Stimulated activated CD4-positive, alpha-beta T cell treated with anti-CD3 and anti-CD28 coated beads, Interleukin-1b, Interleukin-23, amount 100 ng/mL, for 1 hour (primary cell): ENCODE measurements at regions not wholly inside any gene's neighbourhood (a gene's known extent, or its start where the extent isn't known, plus 50 kb on each side); places are given as distances from the start of the nearest gene placed in this dataset.

Source experiments
- DNase-seq, 2 donors: peaks; one replicate each; pipeline ENCODE4 v3.0.0-alpha.2; 2020; ENCODE audit warnings: low read depth in 2 of 2

GRCh38 chr9:36728651-36729520 lies 156.2 kb downstream of the MELK start:
- DNase-seq = peak; percentile 16 to 48

- DNase-seq = no peak
These were observed 157.2 kb downstream of the MELK start for GRCh38 chr9:36729906-36730305.

GRCh38 chr9:36730414-36730813 lies 157.7 kb downstream of the MELK start:
- DNase-seq = no peak

GRCh38 chr9:36731068-36731956 lies 158.6 kb downstream of the MELK start:
- DNase-seq = no peak

- DNase-seq = no peak
These were observed 162.0 kb downstream of the MELK start for GRCh38 chr9:36734737-36735136.

DNA sequence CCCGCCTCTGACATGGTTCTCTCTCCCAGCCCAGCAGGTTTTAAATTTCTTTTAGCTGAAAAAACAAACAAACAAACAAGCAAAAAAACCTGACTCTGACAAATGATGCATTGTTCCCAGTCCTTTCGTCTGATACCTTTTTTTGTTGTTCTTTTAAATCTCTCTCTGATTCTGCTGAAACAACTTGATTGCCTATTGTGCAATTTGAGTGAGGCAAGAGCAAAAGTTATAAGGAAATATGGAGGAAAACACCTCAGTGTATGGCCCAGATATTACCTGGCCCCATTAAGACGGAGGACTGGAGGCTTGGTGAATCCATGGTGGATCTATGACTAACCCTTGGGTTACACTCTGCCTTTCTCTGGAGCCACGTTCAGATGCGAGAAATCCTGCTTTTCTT lies 164.0 kb downstream of the MELK start:
- DNase-seq = no peak

GRCh38 chr9:36738318-36738976 lies 165.8 kb downstream of the MELK start:
- DNase-seq = no peak

GRCh38 chr9:36739373-36740116 lies 166.8 kb downstream of the MELK start:
- no peak for DNase-seq

DNA sequence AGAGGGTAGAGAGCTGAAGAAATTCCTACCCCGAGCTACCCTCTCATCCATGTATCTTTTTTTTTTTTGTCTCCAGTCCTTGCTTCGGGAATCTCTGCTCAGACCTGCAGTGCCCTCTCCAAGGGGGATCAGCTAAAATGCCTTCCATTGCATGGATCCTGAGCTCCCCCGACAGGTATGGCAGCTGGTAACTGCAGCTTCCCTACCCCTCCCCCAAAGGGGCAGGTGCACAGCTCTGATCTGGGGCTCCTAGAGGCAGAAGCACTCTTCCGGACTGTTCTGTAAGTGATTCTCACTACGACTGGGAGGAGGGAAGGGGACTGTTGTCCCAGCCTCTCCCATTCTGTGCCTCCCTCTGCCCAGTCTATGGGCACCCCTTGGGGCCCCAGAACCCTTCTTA lies 169.6 kb downstream of the MELK start:
- no peak for DNase-seq

- DNase-seq = no peak
These were observed 172.0 kb downstream of the MELK start for GRCh38 chr9:36744678-36745077.

DNA sequence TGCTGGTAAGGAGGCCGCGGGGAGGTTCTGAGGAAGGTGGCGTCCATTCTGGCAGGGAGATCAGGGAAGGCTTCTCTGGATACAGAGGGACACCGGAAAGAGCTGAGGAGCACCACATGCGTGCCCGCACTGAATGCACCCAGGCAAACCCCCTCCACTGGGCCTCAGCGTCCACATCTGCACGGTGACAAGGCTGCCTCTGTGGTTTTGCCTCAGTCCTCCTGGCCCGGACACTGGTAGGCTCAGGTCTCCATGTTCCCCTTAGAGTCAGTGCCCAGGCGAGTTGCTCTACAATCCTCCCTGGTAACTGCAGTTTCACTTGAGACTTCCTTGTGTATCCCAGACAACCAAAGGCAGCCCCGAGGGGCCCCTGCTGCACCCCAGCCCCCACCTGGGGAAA lies 173.3 kb downstream of the MELK start:
- no peak for DNase-seq

GRCh38 chr9:36746415-36746814 lies 173.7 kb downstream of the MELK start:
- DNase-seq = no peak

DNA sequence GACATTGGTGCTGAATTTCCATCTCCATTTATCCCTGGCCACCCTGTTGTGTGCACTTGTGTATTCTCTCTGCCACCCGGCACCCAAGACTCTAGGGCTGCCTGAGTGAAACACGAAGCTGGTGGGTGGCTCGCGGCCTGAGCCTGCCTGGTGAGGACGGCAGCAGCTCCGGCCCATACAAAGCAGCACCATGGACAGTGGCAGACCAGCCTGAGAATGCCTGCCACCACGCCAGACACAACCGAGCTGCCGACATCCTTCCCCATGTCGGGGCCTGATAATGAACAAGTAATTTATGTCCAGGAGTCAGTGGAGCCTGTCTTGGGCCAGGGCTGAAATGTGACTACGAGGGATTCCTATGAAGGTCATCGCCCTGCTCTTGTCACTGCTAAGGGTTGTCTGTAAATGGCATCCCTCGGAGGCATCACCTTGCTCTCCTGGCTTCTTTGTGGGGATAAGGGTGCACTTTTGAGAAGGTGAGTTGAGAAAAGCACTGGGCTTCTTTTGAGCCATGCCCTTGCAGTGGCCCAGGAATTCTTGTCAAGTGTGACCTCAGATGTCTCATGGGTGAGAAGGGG lies 175.7 kb downstream of the MELK start:
- no peak for DNase-seq

DNA sequence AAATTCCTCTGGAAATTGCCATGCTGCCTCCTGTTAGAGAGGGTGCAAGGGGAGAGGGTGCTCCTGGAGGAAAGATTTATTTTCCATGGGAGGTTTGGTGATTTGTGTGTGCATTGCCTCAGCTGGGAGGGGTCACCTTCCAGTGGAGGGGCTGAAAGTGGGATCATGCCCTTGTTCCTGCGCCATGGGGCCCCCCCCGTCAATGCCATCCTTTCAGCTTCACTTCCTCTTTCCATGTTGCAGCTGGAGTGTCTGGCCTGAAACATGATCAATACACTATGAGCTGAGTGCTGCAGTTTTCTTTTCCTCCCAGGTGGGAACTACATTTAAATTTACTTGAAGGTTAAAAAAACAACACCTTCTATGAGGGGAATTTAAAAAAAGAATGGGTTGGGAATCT lies 176.8 kb downstream of the MELK start:
- DNase-seq = no peak

DNA sequence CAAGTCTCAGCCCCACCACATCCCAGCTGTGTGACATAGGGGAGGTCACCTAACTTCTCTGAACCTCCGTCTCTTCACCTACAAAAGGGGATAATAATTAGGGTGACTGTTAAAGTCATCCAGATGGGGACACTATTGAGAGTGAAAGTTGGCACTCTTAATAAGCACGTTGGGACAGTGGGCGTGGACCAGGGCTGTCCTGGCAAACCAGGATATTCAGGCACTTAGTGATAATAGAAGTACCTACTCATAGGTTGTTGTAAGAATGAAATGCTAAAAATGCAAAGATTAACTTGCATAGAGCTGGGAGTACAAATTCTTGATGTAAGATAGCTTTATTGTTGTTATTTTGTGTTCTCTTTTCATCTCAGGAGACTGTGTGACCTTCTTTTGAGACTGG lies 177.9 kb downstream of the MELK start:
- no peak for DNase-seq

GRCh38 chr9:36755019-36755418 lies 182.3 kb downstream of the MELK start:
- no peak for DNase-seq

DNA sequence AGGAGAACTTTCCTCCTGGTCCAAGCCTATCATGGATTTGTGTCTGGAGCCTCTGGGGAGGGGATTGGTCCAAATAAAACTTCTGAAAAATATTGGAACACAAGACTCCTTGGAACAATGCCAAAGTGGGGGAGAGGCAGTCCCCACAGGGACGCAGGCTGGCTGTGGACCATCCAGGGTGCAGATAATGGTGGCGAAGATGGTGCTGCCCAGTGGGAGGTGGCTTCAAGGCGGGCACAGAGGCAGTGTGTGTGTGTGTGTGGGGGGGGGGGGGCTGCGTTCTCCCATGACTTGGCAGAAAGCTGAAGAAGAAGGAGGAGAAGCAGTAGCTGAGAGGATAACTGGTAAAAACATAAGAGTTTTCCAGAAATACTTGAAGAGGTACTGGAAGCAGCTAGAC lies 186.4 kb downstream of the MELK start:
- DNase-seq = no peak

DNA sequence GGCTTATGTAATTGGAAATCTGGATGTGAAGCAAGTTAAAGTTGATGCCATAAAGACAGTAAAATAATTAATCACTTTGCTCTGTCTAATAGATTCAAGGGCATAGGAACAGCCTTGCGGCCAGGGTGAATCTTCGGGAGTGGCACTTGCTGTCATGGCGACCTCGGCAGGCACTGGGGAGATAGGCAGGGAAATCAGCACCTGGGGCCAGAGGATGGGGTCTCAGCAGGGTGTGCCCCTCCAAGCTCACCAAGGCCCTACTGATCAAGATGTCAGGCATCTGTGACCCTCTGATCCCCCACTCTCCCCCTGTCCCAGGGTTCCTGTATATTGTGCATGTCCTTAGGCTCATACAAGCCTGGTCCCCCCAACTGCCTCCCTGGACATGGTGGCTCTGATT lies 187.3 kb downstream of the MELK start:
- DNase-seq = no peak

- DNase-seq = no peak
These were observed 188.1 kb downstream of the MELK start for GRCh38 chr9:36760667-36761420.

DNA sequence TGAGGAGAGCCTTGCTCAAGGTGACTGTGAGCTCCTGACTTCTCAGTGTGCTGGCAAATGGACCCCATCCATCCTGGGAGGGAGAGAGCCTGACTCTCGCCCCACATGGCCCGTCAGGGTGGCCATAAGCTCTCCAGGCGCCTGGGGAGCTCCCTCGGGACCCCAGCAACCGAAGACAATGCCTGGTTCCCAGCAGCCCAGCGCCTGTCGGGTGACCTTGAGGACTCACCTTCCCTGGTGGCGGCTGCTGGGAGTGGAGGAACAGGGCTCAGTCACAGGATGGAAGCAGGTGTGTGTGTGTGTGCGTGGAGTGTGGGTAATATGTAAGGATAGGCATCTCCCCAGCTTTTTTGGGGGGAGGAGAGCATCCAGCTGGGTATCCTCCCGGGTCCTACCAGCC lies 190.3 kb downstream of the MELK start:
- DNase-seq = no peak

GRCh38 chr9:36763778-36764177 lies 191.1 kb downstream of the MELK start:
- DNase-seq = no peak
